ENCODE measurements at regions not wholly inside any gene's neighbourhood (a gene's known extent, or its start where the extent isn't known, plus 50 kb on each side); places are given as distances from the start of the nearest gene placed in this dataset.
"Not testable (repeated sequence)": the region's sequence is repeated elsewhere in the genome, so short reads cannot be mapped to it uniquely, and the experiment has no call there.

GRCh38 chr6:106724337-106724736 is 95.0 kb downstream of the QRSL1 start:
- FAIRE-seq: no peak
- DNase-seq (ENCODE audit: low spot score): no peak

DNA sequence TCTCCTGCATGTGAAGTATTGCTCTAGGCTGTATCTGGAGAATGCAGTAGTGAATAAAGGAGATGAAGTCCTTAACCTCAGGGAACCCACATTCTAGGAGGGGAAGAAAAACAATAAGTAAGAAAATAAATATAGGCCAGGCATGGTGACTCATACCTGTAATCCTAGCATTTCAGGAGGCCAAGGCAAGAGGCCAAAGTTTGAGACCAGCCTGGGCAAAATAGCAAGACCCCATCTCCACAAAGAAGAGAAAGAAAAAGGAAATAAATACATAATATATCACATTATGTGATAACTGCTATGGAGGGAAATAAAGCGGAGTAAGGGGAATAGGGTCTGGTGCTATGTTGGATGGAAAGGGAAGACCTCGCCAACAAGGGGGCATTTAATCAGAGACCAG is 94.0 kb downstream of the QRSL1 start:
- not testable (repeated sequence) for FAIRE-seq; DNase-seq (ENCODE audit: low spot score)

DNA sequence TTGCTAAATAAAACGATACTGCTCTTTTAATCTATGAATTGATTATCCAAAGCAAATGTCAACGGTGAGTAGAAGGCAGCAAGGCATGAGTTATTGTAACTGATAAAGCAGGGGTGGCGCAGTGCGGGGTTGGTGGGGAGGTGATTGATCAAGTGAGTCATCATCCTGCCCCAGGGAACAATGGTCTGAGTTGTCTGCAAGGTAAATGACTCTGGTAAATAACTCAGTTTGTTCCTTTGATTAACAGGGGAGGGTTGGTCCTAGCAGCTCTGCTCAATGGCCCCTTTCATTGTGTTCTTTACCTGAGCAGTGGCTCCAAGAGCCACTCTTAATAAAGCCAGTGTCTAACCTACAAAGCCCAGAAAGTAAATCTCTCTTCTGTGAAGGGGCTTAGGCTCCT is 91.8 kb downstream of the QRSL1 start:
- not testable (repeated sequence) for FAIRE-seq
- DNase-seq (ENCODE audit: low spot score): peak; percentile 11
